GM19455 (cell line): ENCODE measurements at regions not wholly inside any gene's neighbourhood (a gene's known extent, or its start where the extent isn't known, plus 50 kb on each side); places are given as distances from the start of the nearest gene placed in this dataset.
A peak's percentile ranks its signal among the peaks of the same experiment; 100 is the strongest.
"Not testable (repeated sequence)": the region's sequence is repeated elsewhere in the genome, so short reads cannot be mapped to it uniquely, and the experiment has no call there.

ENCODE experiments used
- ATAC-seq: cut with Tn5 transposase; IDR thresholded peaks from one replicate; pipeline ENCODE4 v1.9.1; 2021; ENCODE audit not compliant: unreplicated experiment

- ATAC-seq: peak; percentile 86
Measured at GRCh38 chr15:30470601-30471365, 56.7 kb upstream of the GOLGA8R start.

- ATAC-seq: not testable (repeated sequence)
Measured at GRCh38 chr15:30471366-30471749, 57.3 kb upstream of the GOLGA8R start.

- ATAC-seq: not testable (repeated sequence)
Measured at GRCh38 chr15:30471817-30472551, 57.9 kb upstream of the GOLGA8R start.

- not testable (repeated sequence) for ATAC-seq
Measured at GRCh38 chr15:30484887-30485286, 67.0 kb upstream of the GOLGA8Q start.

- not testable (repeated sequence) for ATAC-seq
Measured at GRCh38 chr15:30489237-30489636, 62.6 kb upstream of the GOLGA8Q start.

GRCh38 chr15:30490334-30490733, 61.5 kb upstream of the GOLGA8Q start:
- ATAC-seq: not testable (repeated sequence)

GRCh38 chr15:30493947-30494346, 57.9 kb upstream of the GOLGA8Q start:
- not testable (repeated sequence) for ATAC-seq

- ATAC-seq: not testable (repeated sequence)
Measured at GRCh38 chr15:30497275-30497674, 54.6 kb upstream of the GOLGA8Q start.

- not testable (repeated sequence) for ATAC-seq
Measured at GRCh38 chr15:30499233-30499632, 52.6 kb upstream of the GOLGA8Q start.

- ATAC-seq: not testable (repeated sequence)
Measured at GRCh38 chr15:30500511-30500910, 51.3 kb upstream of the GOLGA8Q start.
